K562 (cell line): ENCODE measurements at regions not wholly inside any gene's neighbourhood (a gene's known extent, or its start where the extent isn't known, plus 50 kb on each side); places are given as distances from the start of the nearest gene placed in this dataset.

Experiments
- ATAC-seq: fragments of 200-7000 bp; cut with Tn5 transposase; 3 replicates; pipeline ENCODE4 v1.9.1; 2020; ENCODE audit warnings: moderate library complexity
- BruUV-seq: library from RNA; stranded (reverse); fragments of 400-500 nt; replicated peaks from 2 replicates; lab custom pipeline; 2021; lab: Mats Ljungman, UMichigan
- CTCF ChIA-PET: fragments of 300-600 bp; formaldehyde crosslinking; extraction: SDS; loops from one replicate; lab custom pipeline; 2021; ENCODE audit warnings: low intra/inter-chr PET ratio; lab: Yijun Ruan, JAX
- POLR2A ChIA-PET: fragments of 300-600, 350-650 bp; sonication (Branson Sonifier 250); formaldehyde crosslinking; extraction: SDS; loops from one replicate; lab custom pipeline; 2021; ENCODE audit warnings: antibody characterized with exemption, inconsistent platforms; lab: Yijun Ruan, JAX
- DNase-seq, 4 experiments: peaks; one replicate each; pipeline versions ENCODE4 v3.0.0 to v3.0.0-alpha.2; 2011 to 2018; ENCODE audit warnings: low spot score in 3 of 4, mixed read lengths in 3 of 4; ENCODE audit errors: extremely low read depth in 1 of 4
- FAIRE-seq: peaks from 2 replicates; lab custom pipeline; 2011; peaks lifted over from hg19 to GRCh38; lab: Jason Lieb, UNC
- H2AFZ ChIP-seq: 2 replicates; pipeline ENCODE4 v1.6.0; 2011; ENCODE audit warnings: low read depth, low read length, control low read depth, inconsistent platforms
- H3K27ac ChIP-seq: fragments of 200-600 bp; 3 replicates; pipeline ENCODE4 v1.8.0; 2011; ENCODE audit warnings: low read depth, mild to moderate bottlenecking, control low read depth, inconsistent platforms, low read length, moderate library complexity, mixed read lengths; ENCODE audit errors: extremely low read depth
- H3K27me3 ChIP-seq, 2 experiments: fragments of 300-600 bp in 1 of 2; 2 replicates in 1 of 2; 3 replicates in 1 of 2; pipeline versions ENCODE4 v1.6.0 to v1.8.0; 2011; ENCODE audit warnings: inconsistent platforms in 2 of 2, low read length in 2 of 2, mild to moderate bottlenecking in 1 of 2, mixed read lengths in 1 of 2, moderate library complexity in 1 of 2; ENCODE audit not compliant: control insufficient read depth in 2 of 2, insufficient read depth in 2 of 2
- H3K36me3 ChIP-seq: fragments of 300-600 bp; 3 replicates; pipeline ENCODE4 v1.8.0; 2011; ENCODE audit warnings: mild to moderate bottlenecking, low read length, inconsistent platforms; ENCODE audit not compliant: control insufficient read depth, insufficient read depth
- H3K4me1 ChIP-seq, 2 experiments: fragments of 200-600 bp in 1 of 2; replicated peaks in 1 of 2; 2 replicates in 1 of 2; 3 replicates in 1 of 2; pipeline versions ENCODE4 v1.5.1 to v1.8.0; 2011; ENCODE audit warnings: inconsistent platforms in 2 of 2, low read length in 2 of 2, mild to moderate bottlenecking in 1 of 2, mixed read lengths in 1 of 2, moderate library complexity in 1 of 2; ENCODE audit not compliant: control insufficient read depth in 2 of 2, insufficient read depth in 2 of 2
- H3K4me2 ChIP-seq: 2 replicates; pipeline ENCODE4 v1.6.1; 2011; ENCODE audit warnings: low read length, control low read depth, inconsistent platforms, mixed read lengths; ENCODE audit not compliant: insufficient read depth
- H3K4me3 ChIP-seq: fragments of 200-600 bp; sonication (generic), shearing (Covaris generic); 2 replicates; pipeline ENCODE4 v1.5.1; 2016; ENCODE audit warnings: control low read depth, inconsistent platforms
- H3K79me2 ChIP-seq: fragments of 200-600 bp; 3 replicates; pipeline ENCODE4 v1.8.0; 2011; ENCODE audit warnings: low read length, inconsistent platforms; ENCODE audit not compliant: control insufficient read depth, insufficient read depth
- H3K9ac ChIP-seq, 2 experiments: 2 replicates each; pipeline versions ENCODE4 v1.6.0 to v1.6.1; 2011; ENCODE audit warnings: low read depth in 2 of 2, low read length in 2 of 2, control low read depth in 1 of 2, inconsistent platforms in 1 of 2, mild to moderate bottlenecking in 1 of 2, mixed read lengths in 1 of 2; ENCODE audit not compliant: insufficient read depth in 1 of 2
- H3K9me1 ChIP-seq: one replicate; pipeline ENCODE4 v1.6.0; 2011; ENCODE audit warnings: inconsistent platforms, mild to moderate bottlenecking, low read length, moderate library complexity; ENCODE audit not compliant: control insufficient read depth, insufficient read depth
- H3K9me3 ChIP-seq: replicated peaks from 2 replicates; pipeline ENCODE4 v1.5.1; 2011; ENCODE audit warnings: low read depth, low read length, inconsistent platforms; ENCODE audit not compliant: control insufficient read depth, insufficient read depth
- H4K20me1 ChIP-seq: replicated peaks from 2 replicates; pipeline ENCODE4 v1.6.1; 2011; ENCODE audit warnings: low read length, inconsistent platforms, mixed read lengths; ENCODE audit not compliant: control insufficient read depth, insufficient read depth
- E2F3 ChIP-seq: fragments of 250-450 bp; sonication (Bioruptor Pico); IDR thresholded peaks from 2 replicates; pipeline ENCODE4 v1.4.0; 2020; ENCODE audit warnings: mild to moderate bottlenecking
- IRF2 ChIP-seq: sonication (generic); formaldehyde crosslinking; IDR thresholded peaks from 2 replicates; pipeline ENCODE4 v1.8.1; 2022; ENCODE audit warnings: mild to moderate bottlenecking, missing genetic modification reagents
- JUN ChIP-seq, 2 experiments: sonication (generic) in 1 of 2; formaldehyde crosslinking in 1 of 2; IDR thresholded peaks; 2 replicates each; pipeline versions ENCODE4 v1.6.1 to v1.8.0; 2012 to 2022; ENCODE audit warnings: borderline replicate concordance in 2 of 2, mild to moderate bottlenecking in 2 of 2, improper control_type of control experiment in 1 of 2, low read depth in 1 of 2, low read length in 1 of 2, missing genetic modification reagents in 1 of 2
- MED1 ChIP-seq: sonication (generic); formaldehyde crosslinking; IDR thresholded peaks from 2 replicates; pipeline ENCODE4 v1.8.1; 2023; ENCODE audit warnings: missing genetic modification reagents, borderline replicate concordance
- NCOA1 ChIP-seq: fragments of 450-650 bp; IDR thresholded peaks from 2 replicates; pipeline ENCODE4 v1.6.1; 2016; ENCODE audit warnings: low read depth
- NCOA6 ChIP-seq: fragments of 450-650 bp; IDR thresholded peaks from 2 replicates; pipeline ENCODE4 v1.6.1; 2017; ENCODE audit warnings: mild to moderate bottlenecking
- OTX1 ChIP-seq: fragments of 450-650 bp; formaldehyde crosslinking; IDR thresholded peaks from 2 replicates; pipeline ENCODE4 v1.4.0; 2022; ENCODE audit warnings: mild to moderate bottlenecking
- TEAD1 ChIP-seq, 2 experiments: fragments of 450-650 bp in 1 of 2; sonication (generic) in 1 of 2; formaldehyde crosslinking; IDR thresholded peaks; 2 replicates each; pipeline versions ENCODE4 v1.4.0 to v1.8.0; 2020 to 2022; ENCODE audit warnings: mild to moderate bottlenecking in 2 of 2, missing genetic modification reagents in 1 of 2
- ZNF263 ChIP-seq: sonication (generic); formaldehyde crosslinking; IDR thresholded peaks from 2 replicates; pipeline ENCODE4 v1.8.0; 2022; ENCODE audit warnings: mild to moderate bottlenecking, missing genetic modification reagents, borderline replicate concordance
- ZNF384 ChIP-seq: IDR thresholded peaks from 2 replicates; pipeline ENCODE4 v1.6.1; 2012; ENCODE audit warnings: low read depth, low read length, improper control_type of control experiment
- WGBS: fragments of 100-300 bp; shearing (Covaris generic); methylation state at CpG from one replicate; pipeline ENCODE4 v1.1.6; 2016; ENCODE audit warnings: low coverage, mixed read lengths; ENCODE audit not compliant: insufficient coverage; ENCODE audit errors: missing lambda C conversion rate; 5-methylcytosine and 5-hydroxymethylcytosine counted together
- in situ Hi-C: fragments of 300-500 bp; cut with MboI; formaldehyde crosslinking; loops from 4 replicates; pipeline ENCODE4 v1.15.0; 2018; ENCODE audit warnings: inconsistent platforms, mixed read lengths
- intact Hi-C: fragments of 100-400 bp; cut with micrococcal nuclease; formaldehyde crosslinking; loops from 2 replicates; pipeline ENCODE4 v1.14.2; 2022
- TF ChIP-seq, protein P1 (sequence below): fragments of 450-650 bp; IDR thresholded peaks from 2 replicates; pipeline ENCODE4 v1.6.1; 2016; ENCODE audit warnings: mild to moderate bottlenecking, moderate library complexity

DNA sequence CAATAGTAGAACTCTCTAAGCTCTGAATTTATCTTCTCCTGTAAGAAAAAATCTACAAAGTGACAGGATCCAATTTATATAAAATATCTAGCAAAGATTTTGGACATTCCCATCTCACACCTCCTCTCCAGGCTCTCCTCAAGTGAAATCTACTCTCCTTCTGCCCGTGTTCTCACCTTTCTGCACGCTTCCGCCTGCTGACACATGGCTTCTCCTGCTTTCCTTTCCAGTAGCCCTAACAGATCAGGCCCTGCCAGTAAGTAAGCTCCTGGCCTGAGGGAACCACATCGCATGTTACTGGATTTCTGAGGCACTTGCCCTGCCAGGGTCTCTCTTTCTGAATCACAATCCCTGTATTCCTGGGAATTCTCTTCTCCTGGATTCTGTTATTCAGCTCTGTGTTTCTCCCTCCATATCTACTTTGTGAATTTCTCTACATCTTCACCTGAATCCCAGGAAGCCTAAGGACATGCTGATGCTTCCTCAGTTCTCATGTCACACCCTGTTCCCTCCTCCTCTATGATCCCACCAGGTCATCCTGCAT is 53.3 kb upstream of the TOP3B start:
- no peak overlapping the region for H2AFZ ChIP-seq
- BruUV-seq = no TSS peak
- peaks cover 19% of the 10 kb centered on the region; the same call in 1 of the 2 replicates for H4K20me1 ChIP-seq
- no peaks in the 10 kb centered on the region for H3K36me3 ChIP-seq
- CTCF ChIA-PET = no interaction called here
- FAIRE-seq (no peak), DNase-seq (no peak), ATAC-seq (no peak)
- H3K9me3 ChIP-seq = no peaks in the 10 kb centered on the region
- WGBS = 12% methylated on average over 4 of the region's 4 CpGs
- H3K27ac ChIP-seq = no peak overlapping the region
- H3K4me1 ChIP-seq = peaks cover 4 to 9% of the 10 kb centered on the region in 2 experiments
- peaks cover 15 to 56% of the 10 kb centered on the region in 2 experiments; a peak in 4 of 5 replicates for H3K27me3 ChIP-seq
- H3K4me2 ChIP-seq = no peak overlapping the region
- intact Hi-C loops (loop anchor here (10.0 kb wide), 1 partner anchor 389 kb away; no protein-coding TSS in a partner anchor), in situ Hi-C loops (no loop called here)
- H3K79me2 ChIP-seq = no peaks in the 10 kb centered on the region
- peak overlapping the region in 1 of 2 experiments; percentile 15; a peak in 1 of 4 replicates for H3K9ac ChIP-seq
- no peaks in the 10 kb centered on the region for H3K9me1 ChIP-seq
- no peak overlapping the region for H3K4me3 ChIP-seq
- POLR2A ChIA-PET = interaction anchor here (0.6 to 7.9 kb wide), 10 partner anchors 10 to 88 kb away, joined by 3 to 73 read pairs (median 4); no protein-coding TSS in a partner anchor
- TF ChIP-seq NCOA6 (no peak), OTX1 (peak; percentile 24; the same call in 1 of the 2 replicates), TEAD1 (CRISPR knock-in tag; IDR thresholded peaks at IDR 0.05) (no peak), JUN (IDR thresholded peaks at IDR 0.05; ENCODE audit: borderline replicate concordance, low read depth, low read length) (no peak), JUN (CRISPR knock-in tag; IDR thresholded peaks at IDR 0.05; ENCODE audit: borderline replicate concordance) (0 out of 2 replicates have a peak, but pooled peaks have one; percentile 22), MED1 (CRISPR knock-in tag) (0 out of 2 replicates have a peak, but pooled peaks have one; percentile 17), IRF2 (CRISPR knock-in tag) (peak; percentile 42; the same call in 1 of the 2 replicates), E2F3 (CRISPR knock-in tag) (0 out of 2 replicates have a peak, but pooled peaks have one; percentile 6), NCOA1 (no peak), ZNF384 (no peak), ZNF263 (CRISPR knock-in tag) (0 out of 2 replicates have a peak, but pooled peaks have one; percentile 6)
- TF ChIP-seq, protein P1, sequence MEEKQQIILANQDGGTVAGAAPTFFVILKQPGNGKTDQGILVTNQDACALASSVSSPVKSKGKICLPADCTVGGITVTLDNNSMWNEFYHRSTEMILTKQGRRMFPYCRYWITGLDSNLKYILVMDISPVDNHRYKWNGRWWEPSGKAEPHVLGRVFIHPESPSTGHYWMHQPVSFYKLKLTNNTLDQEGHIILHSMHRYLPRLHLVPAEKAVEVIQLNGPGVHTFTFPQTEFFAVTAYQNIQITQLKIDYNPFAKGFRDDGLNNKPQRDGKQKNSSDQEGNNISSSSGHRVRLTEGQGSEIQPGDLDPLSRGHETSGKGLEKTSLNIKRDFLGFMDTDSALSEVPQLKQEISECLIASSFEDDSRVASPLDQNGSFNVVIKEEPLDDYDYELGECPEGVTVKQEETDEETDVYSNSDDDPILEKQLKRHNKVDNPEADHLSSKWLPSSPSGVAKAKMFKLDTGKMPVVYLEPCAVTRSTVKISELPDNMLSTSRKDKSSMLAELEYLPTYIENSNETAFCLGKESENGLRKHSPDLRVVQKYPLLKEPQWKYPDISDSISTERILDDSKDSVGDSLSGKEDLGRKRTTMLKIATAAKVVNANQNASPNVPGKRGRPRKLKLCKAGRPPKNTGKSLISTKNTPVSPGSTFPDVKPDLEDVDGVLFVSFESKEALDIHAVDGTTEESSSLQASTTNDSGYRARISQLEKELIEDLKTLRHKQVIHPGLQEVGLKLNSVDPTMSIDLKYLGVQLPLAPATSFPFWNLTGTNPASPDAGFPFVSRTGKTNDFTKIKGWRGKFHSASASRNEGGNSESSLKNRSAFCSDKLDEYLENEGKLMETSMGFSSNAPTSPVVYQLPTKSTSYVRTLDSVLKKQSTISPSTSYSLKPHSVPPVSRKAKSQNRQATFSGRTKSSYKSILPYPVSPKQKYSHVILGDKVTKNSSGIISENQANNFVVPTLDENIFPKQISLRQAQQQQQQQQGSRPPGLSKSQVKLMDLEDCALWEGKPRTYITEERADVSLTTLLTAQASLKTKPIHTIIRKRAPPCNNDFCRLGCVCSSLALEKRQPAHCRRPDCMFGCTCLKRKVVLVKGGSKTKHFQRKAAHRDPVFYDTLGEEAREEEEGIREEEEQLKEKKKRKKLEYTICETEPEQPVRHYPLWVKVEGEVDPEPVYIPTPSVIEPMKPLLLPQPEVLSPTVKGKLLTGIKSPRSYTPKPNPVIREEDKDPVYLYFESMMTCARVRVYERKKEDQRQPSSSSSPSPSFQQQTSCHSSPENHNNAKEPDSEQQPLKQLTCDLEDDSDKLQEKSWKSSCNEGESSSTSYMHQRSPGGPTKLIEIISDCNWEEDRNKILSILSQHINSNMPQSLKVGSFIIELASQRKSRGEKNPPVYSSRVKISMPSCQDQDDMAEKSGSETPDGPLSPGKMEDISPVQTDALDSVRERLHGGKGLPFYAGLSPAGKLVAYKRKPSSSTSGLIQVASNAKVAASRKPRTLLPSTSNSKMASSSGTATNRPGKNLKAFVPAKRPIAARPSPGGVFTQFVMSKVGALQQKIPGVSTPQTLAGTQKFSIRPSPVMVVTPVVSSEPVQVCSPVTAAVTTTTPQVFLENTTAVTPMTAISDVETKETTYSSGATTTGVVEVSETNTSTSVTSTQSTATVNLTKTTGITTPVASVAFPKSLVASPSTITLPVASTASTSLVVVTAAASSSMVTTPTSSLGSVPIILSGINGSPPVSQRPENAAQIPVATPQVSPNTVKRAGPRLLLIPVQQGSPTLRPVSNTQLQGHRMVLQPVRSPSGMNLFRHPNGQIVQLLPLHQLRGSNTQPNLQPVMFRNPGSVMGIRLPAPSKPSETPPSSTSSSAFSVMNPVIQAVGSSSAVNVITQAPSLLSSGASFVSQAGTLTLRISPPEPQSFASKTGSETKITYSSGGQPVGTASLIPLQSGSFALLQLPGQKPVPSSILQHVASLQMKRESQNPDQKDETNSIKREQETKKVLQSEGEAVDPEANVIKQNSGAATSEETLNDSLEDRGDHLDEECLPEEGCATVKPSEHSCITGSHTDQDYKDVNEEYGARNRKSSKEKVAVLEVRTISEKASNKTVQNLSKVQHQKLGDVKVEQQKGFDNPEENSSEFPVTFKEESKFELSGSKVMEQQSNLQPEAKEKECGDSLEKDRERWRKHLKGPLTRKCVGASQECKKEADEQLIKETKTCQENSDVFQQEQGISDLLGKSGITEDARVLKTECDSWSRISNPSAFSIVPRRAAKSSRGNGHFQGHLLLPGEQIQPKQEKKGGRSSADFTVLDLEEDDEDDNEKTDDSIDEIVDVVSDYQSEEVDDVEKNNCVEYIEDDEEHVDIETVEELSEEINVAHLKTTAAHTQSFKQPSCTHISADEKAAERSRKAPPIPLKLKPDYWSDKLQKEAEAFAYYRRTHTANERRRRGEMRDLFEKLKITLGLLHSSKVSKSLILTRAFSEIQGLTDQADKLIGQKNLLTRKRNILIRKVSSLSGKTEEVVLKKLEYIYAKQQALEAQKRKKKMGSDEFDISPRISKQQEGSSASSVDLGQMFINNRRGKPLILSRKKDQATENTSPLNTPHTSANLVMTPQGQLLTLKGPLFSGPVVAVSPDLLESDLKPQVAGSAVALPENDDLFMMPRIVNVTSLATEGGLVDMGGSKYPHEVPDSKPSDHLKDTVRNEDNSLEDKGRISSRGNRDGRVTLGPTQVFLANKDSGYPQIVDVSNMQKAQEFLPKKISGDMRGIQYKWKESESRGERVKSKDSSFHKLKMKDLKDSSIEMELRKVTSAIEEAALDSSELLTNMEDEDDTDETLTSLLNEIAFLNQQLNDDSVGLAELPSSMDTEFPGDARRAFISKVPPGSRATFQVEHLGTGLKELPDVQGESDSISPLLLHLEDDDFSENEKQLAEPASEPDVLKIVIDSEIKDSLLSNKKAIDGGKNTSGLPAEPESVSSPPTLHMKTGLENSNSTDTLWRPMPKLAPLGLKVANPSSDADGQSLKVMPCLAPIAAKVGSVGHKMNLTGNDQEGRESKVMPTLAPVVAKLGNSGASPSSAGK = peak; percentile 84
